OCI-LY3 (cell line): ENCODE measurements at regions not wholly inside any gene's neighbourhood (a gene's known extent, or its start where the extent isn't known, plus 50 kb on each side); places are given as distances from the start of the nearest gene placed in this dataset.

Source experiments
- EZH2phosphoT487 ChIP-seq: fragments of 200-600 bp; shearing (Covaris generic); IDR thresholded peaks from 2 replicates; pipeline ENCODE4 v1.6.1; 2018; ENCODE audit warnings: antibody characterized with exemption, mixed run types, low read depth
- TF ChIP-seq, protein P1 (sequence below): fragments of 200-600, 300-600 bp; sonication (generic); IDR thresholded peaks from 2 replicates; pipeline ENCODE4 v1.5.1; 2014; ENCODE audit warnings: antibody characterized with exemption, low read length, low read depth

DNA sequence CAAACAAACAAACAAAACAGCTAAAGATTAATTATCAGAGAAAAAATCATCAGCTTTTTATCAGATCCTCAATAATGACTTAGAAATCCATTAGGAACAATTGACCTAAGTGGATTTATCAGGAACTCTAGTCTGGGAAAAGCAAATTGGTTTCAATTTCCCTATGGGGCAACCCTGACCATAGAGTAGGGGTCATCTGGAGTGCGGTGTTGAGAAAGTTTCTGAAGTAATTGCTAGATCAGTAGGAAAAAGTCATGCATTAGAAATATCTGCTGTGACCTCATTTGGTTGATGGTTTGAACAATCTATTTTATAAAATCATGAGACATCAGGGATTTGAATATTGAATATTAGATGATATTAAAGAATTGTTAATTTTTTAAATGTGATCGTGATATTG lies 507.9 kb downstream of the TXNL1 start:
- TF ChIP-seq, protein P1, sequence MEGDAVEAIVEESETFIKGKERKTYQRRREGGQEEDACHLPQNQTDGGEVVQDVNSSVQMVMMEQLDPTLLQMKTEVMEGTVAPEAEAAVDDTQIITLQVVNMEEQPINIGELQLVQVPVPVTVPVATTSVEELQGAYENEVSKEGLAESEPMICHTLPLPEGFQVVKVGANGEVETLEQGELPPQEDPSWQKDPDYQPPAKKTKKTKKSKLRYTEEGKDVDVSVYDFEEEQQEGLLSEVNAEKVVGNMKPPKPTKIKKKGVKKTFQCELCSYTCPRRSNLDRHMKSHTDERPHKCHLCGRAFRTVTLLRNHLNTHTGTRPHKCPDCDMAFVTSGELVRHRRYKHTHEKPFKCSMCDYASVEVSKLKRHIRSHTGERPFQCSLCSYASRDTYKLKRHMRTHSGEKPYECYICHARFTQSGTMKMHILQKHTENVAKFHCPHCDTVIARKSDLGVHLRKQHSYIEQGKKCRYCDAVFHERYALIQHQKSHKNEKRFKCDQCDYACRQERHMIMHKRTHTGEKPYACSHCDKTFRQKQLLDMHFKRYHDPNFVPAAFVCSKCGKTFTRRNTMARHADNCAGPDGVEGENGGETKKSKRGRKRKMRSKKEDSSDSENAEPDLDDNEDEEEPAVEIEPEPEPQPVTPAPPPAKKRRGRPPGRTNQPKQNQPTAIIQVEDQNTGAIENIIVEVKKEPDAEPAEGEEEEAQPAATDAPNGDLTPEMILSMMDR, result no peak
- TF ChIP-seq EZH2phosphoT487, result no peak
